B cell (primary cell): ENCODE measurements at regions not wholly inside any gene's neighbourhood (a gene's known extent, or its start where the extent isn't known, plus 50 kb on each side); places are given as distances from the start of the nearest gene placed in this dataset.

Source experiments
- ATAC-seq: fragments of 200-7000 bp; cut with Tn5 transposase; one replicate; pipeline ENCODE4 v1.10.0; 2021; ENCODE audit warnings: low read depth, mild to moderate bottlenecking, moderate number of reproducible peaks, moderate library complexity
- CTCF ChIA-PET: fragments of 350-600 bp; sonication (Branson Sonifier 250); formaldehyde crosslinking; loops from one replicate; lab custom pipeline; 2021; ENCODE audit warnings: antibody characterized with exemption, inconsistent platforms; lab: Charles Lee
- POLR2A ChIA-PET: fragments of 350-600 bp; sonication (Branson Sonifier 250); formaldehyde crosslinking; loops from one replicate; lab custom pipeline; 2021; ENCODE audit warnings: antibody characterized with exemption; lab: Charles Lee
- DNase-seq: peaks from one replicate; pipeline ENCODE4 v3.0.0; 2013
- H2AFZ ChIP-seq: 2 replicates; pipeline ENCODE4 v1.6.1; 2012; ENCODE audit warnings: mild to moderate bottlenecking, low read depth, low read length; ENCODE audit not compliant: insufficient read depth, poor library complexity, severe bottlenecking
- H3K27ac ChIP-seq, 2 donors: 1 replicate in 1 of 2; 2 replicates in 1 of 2; pipeline ENCODE4 v1.5.1; 2012 to 2013; ENCODE audit warnings: low read length in 2 of 2, mild to moderate bottlenecking in 2 of 2, moderate library complexity in 1 of 2
- H3K27me3 ChIP-seq, 4 experiments: fragments of 200-600 bp in 1 of 4; sonication (generic) in 1 of 4; replicated peaks in 1 of 4; 1 replicate in 2 of 4; 2 replicates in 2 of 4; pipeline versions ENCODE4 v1.6.1 to v1.7.0; 2013 to 2016; ENCODE audit warnings: low read length in 3 of 4, mild to moderate bottlenecking in 2 of 4, mixed read lengths in 1 of 4, moderate library complexity in 1 of 4; ENCODE audit not compliant: insufficient read depth in 4 of 4, control insufficient read depth in 3 of 4; ENCODE audit errors: control extremely low read depth in 1 of 4
- H3K36me3 ChIP-seq, 2 experiments: replicated peaks in 1 of 2; 1 replicate in 1 of 2; 2 replicates in 1 of 2; pipeline versions ENCODE4 v1.6.1 to v1.7.1; 2013; ENCODE audit warnings: low read length in 1 of 2; ENCODE audit not compliant: insufficient read depth in 2 of 2, control insufficient read depth in 1 of 2; ENCODE audit errors: control extremely low read depth in 1 of 2, extremely low read depth in 1 of 2
- H3K4me1 ChIP-seq, 2 donors: fragments of 200-600 bp in 1 of 2; sonication (generic) in 1 of 2; 1 replicate in 1 of 2; 2 replicates in 1 of 2; pipeline versions ENCODE4 v1.5.1 to v1.6.1; 2013 to 2017; ENCODE audit warnings: low read length in 2 of 2; ENCODE audit not compliant: control insufficient read depth in 2 of 2, insufficient read depth in 2 of 2
- H3K4me2 ChIP-seq: replicated peaks from 2 replicates; pipeline ENCODE3; 2012; ENCODE audit warnings: mild to moderate bottlenecking, low read depth, low read length; ENCODE audit not compliant: poor library complexity, severe bottlenecking
- H3K4me3 ChIP-seq, 5 experiments: fragments of 200-600 bp in 1 of 5; sonication (generic) in 1 of 5; 1 replicate in 3 of 5; 2 replicates in 2 of 5; pipeline versions ENCODE4 v1.5.1 to v1.7.0; 2011 to 2016; ENCODE audit warnings: low read length in 4 of 5, mild to moderate bottlenecking in 4 of 5, low read depth in 2 of 5, control low read depth in 1 of 5, moderate library complexity in 1 of 5; ENCODE audit not compliant: insufficient read depth in 1 of 5; ENCODE audit errors: control extremely low read depth in 1 of 5, extremely low read depth in 1 of 5
- H3K79me2 ChIP-seq: fragments of 200-600 bp; sonication (generic); one replicate; pipeline ENCODE4 v1.6.0; 2016; ENCODE audit warnings: low read length; ENCODE audit not compliant: control insufficient read depth, insufficient read depth
- H3K9ac ChIP-seq: fragments of 200-600 bp; sonication (generic); 2 replicates; pipeline ENCODE4 v1.6.1; 2017; ENCODE audit warnings: mild to moderate bottlenecking, low read length, moderate library complexity
- H3K9me3 ChIP-seq, 3 donors: one replicate each; pipeline versions ENCODE4 v1.6.1 to v1.7.1; 2013; ENCODE audit warnings: low read length in 2 of 3; ENCODE audit not compliant: control insufficient read depth in 2 of 3, insufficient read depth in 1 of 3; ENCODE audit errors: control extremely low read depth in 1 of 3
- H4K20me1 ChIP-seq: 2 replicates; pipeline ENCODE4 v1.6.0; 2012; ENCODE audit warnings: mild to moderate bottlenecking, low read length; ENCODE audit not compliant: insufficient read depth, control insufficient read depth, poor library complexity, severe bottlenecking
- H3K27ac Mint-ChIP-seq: one replicate; pipeline ENCODE4 v1.8.0; 2021; ENCODE audit warnings: mixed read lengths
- H3K27me3 Mint-ChIP-seq: one replicate; pipeline ENCODE4 v1.8.0; 2021; ENCODE audit warnings: mixed read lengths
- H3K4me1 Mint-ChIP-seq: one replicate; pipeline ENCODE4 v1.8.0; 2021; ENCODE audit warnings: mixed read lengths
- H3K4me3 Mint-ChIP-seq: one replicate; pipeline ENCODE4 v1.8.0; 2021; ENCODE audit warnings: mixed read lengths
- H3K9me3 Mint-ChIP-seq: one replicate; pipeline ENCODE4 v1.8.0; 2022; ENCODE audit warnings: mixed read lengths; ENCODE audit not compliant: insufficient read depth
- EZH2 ChIP-seq: IDR thresholded peaks from 2 replicates; pipeline ENCODE4 v1.6.1; 2012; ENCODE audit warnings: borderline replicate concordance, low read depth, mild to moderate bottlenecking, moderate library complexity, low read length; ENCODE audit not compliant: insufficient read depth, poor library complexity, severe bottlenecking
- WGBS: methylation state at CpG from one replicate; pipeline ENCODE4 v1.1.5; 2013; ENCODE audit warnings: missing lambda C conversion rate; ENCODE audit not compliant: insufficient coverage; 5-methylcytosine and 5-hydroxymethylcytosine counted together
- intact Hi-C: fragments of 100-400 bp; cut with micrococcal nuclease; formaldehyde crosslinking; loops from one replicate; pipeline ENCODE4 v1.10.0; 2022
- TF ChIP-seq, protein P1 (sequence below): fragments of 200-600 bp; IDR thresholded peaks from one replicate; pipeline ENCODE4 v1.8.0; 2022; ENCODE audit warnings: antibody characterized with exemption, mild to moderate bottlenecking

DNA sequence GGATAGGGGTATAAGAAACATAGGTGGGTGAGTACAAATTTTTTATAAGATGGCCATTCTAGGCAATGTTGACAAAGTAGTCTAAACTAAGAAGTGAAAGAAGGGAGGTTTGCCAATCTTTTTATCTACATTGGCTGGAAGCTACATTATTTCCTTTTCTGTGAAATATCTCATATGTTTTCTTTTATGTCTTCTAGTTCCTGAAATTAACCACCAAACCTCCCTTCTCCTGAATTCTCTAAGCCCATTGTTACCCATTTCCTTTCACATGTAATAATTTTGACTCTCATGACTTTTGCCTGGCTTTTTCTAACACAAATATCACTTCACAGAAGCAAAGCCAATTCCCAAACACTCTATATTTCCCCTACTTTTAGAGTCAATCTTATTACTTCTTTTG lies 496.2 kb upstream of the JAG1 start:
- Histone ChIP-seq H4K20me1 (no peaks in the 10 kb centered on the region), H3K79me2 (no peaks in the 10 kb centered on the region), H3K36me3 (no peaks in the 10 kb centered on the region), H3K9ac (no peak overlapping the region), H3K9me3 (no peaks in the 10 kb centered on the region), H3K4me2 (no peak overlapping the region), H3K4me3 (no peak overlapping the region), H3K27me3 (no peaks in the 10 kb centered on the region), H3K4me1 (no peaks in the 10 kb centered on the region), H2AFZ (no peak overlapping the region), H3K27ac (no peak overlapping the region)
- H3K4me1 Mint-ChIP-seq = no peaks in the 10 kb centered on the region
- H3K27me3 Mint-ChIP-seq = no peaks in the 10 kb centered on the region
- H3K4me3 Mint-ChIP-seq = no peak overlapping the region
- no peak for ATAC-seq
- intact Hi-C loops = no loop called here
- ChIA-PET POLR2A (no interaction called here), CTCF (no interaction called here)
- no peak for TF ChIP-seq EZH2
- TF ChIP-seq, protein P1, sequence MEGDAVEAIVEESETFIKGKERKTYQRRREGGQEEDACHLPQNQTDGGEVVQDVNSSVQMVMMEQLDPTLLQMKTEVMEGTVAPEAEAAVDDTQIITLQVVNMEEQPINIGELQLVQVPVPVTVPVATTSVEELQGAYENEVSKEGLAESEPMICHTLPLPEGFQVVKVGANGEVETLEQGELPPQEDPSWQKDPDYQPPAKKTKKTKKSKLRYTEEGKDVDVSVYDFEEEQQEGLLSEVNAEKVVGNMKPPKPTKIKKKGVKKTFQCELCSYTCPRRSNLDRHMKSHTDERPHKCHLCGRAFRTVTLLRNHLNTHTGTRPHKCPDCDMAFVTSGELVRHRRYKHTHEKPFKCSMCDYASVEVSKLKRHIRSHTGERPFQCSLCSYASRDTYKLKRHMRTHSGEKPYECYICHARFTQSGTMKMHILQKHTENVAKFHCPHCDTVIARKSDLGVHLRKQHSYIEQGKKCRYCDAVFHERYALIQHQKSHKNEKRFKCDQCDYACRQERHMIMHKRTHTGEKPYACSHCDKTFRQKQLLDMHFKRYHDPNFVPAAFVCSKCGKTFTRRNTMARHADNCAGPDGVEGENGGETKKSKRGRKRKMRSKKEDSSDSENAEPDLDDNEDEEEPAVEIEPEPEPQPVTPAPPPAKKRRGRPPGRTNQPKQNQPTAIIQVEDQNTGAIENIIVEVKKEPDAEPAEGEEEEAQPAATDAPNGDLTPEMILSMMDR = no peak
- H3K27ac Mint-ChIP-seq = no peak overlapping the region
- peaks cover 2% of the 10 kb centered on the region for H3K9me3 Mint-ChIP-seq
- DNase-seq = no peak

DNA sequence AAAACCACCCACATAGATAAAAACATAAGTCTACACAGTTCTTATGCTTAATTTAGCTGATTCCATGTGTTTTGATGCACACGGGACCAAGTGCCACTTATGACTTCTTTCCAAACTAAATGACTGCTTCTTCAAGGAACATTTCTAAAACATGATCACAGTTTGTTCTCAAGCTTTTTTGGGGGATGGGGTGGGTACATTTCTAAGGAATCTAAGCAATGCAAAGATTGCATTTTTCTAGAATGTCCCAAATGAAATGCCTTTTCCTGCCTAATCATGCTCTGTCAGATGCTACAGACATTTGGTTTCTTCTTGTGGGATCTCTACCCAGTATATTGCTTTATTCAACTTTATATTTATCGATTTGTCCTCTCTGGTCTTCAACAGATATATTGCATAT lies 496.8 kb upstream of the JAG1 start:
- intact Hi-C loops = no loop called here
- CTCF ChIA-PET = no interaction called here

More for the DNA sequence above, 496.8 kb upstream of the JAG1 start:
- no peak overlapping the region for H3K9ac ChIP-seq
- Mint-ChIP-seq H3K27ac (no peak overlapping the region), H3K4me3 (no peak overlapping the region), H3K4me1 (no peaks in the 10 kb centered on the region), H3K27me3 (no peaks in the 10 kb centered on the region), H3K9me3 (peaks cover 2% of the 10 kb centered on the region)
- H3K4me2 ChIP-seq = no peak overlapping the region
- no peak overlapping the region for H3K4me3 ChIP-seq
- H3K9me3 ChIP-seq = no peaks in the 10 kb centered on the region
- H3K79me2 ChIP-seq = no peaks in the 10 kb centered on the region
- POLR2A ChIA-PET = no interaction called here
- H2AFZ ChIP-seq = no peak overlapping the region
- no peaks in the 10 kb centered on the region for H3K4me1 ChIP-seq
- no peaks in the 10 kb centered on the region for H4K20me1 ChIP-seq
- no peak for TF ChIP-seq EZH2
- TF ChIP-seq, protein P1 = no peak
- ATAC-seq (no peak), DNase-seq (no peak)
- WGBS = no CpG with 5 or more reads among the region's 2 CpGs
- no peaks in the 10 kb centered on the region for H3K36me3 ChIP-seq
- no peak overlapping the region for H3K27ac ChIP-seq
- no peaks in the 10 kb centered on the region for H3K27me3 ChIP-seq
